Mesothelial cell of epicardium (in vitro differentiated cells): ENCODE measurements at regions not wholly inside any gene's neighbourhood (a gene's known extent, or its start where the extent isn't known, plus 50 kb on each side); places are given as distances from the start of the nearest gene placed in this dataset.

Experiments
- DNase-seq, 2 experiments: peaks; one replicate each; pipeline ENCODE4 v3.0.0; 2021; ENCODE audit warnings: low spot score in 2 of 2; ENCODE audit not compliant: unreplicated experiment in 2 of 2
- H3K27ac Mint-ChIP-seq: 2 replicates; pipeline ENCODE4 v1.8.0; 2021; ENCODE audit warnings: mixed read lengths
- H3K27me3 Mint-ChIP-seq: 2 replicates; pipeline ENCODE4 v1.8.0; 2021; ENCODE audit warnings: low read depth, mixed read lengths
- H3K36me3 Mint-ChIP-seq: 2 replicates; pipeline ENCODE4 v1.8.0; 2021; ENCODE audit warnings: mixed read lengths
- H3K4me1 Mint-ChIP-seq: 2 replicates; pipeline ENCODE4 v1.8.0; 2021; ENCODE audit warnings: mixed read lengths
- H3K4me3 Mint-ChIP-seq: 2 replicates; pipeline ENCODE4 v1.8.0; 2021; ENCODE audit warnings: mild to moderate bottlenecking, moderate library complexity, mixed read lengths
- H3K9me3 Mint-ChIP-seq: 2 replicates; pipeline ENCODE4 v1.8.0; 2021; ENCODE audit warnings: mixed read lengths
- CTCF ChIP-seq: fragments of 200-600 bp; sonication (generic); IDR thresholded peaks from one replicate; pipeline ENCODE4 v1.5.0; 2021; ENCODE audit warnings: antibody characterized with exemption; ENCODE audit not compliant: unreplicated experiment

- no peak for DNase-seq
- no peak overlapping the region for H3K4me3 Mint-ChIP-seq
- no peaks in the 10 kb centered on the region for H3K9me3 Mint-ChIP-seq
- no peak for TF ChIP-seq CTCF
- H3K27me3 Mint-ChIP-seq: no peaks in the 10 kb centered on the region
- H3K4me1 Mint-ChIP-seq: peaks cover 47% of the 10 kb centered on the region
- no peaks in the 10 kb centered on the region for H3K36me3 Mint-ChIP-seq
- no peak overlapping the region for H3K27ac Mint-ChIP-seq
These were observed 94.5 kb upstream of the BLID start for GRCh38 chr11:122210367-122210997.

GRCh38 chr11:122209619-122210366 is 93.8 kb upstream of the BLID start:
- TF ChIP-seq CTCF: no peak
- no peaks in the 10 kb centered on the region for H3K9me3 Mint-ChIP-seq
- H3K27me3 Mint-ChIP-seq: no peaks in the 10 kb centered on the region
- H3K36me3 Mint-ChIP-seq: no peaks in the 10 kb centered on the region
- H3K4me1 Mint-ChIP-seq: peaks cover 48% of the 10 kb centered on the region
- no peak overlapping the region for H3K27ac Mint-ChIP-seq
- H3K4me3 Mint-ChIP-seq: no peak overlapping the region
- DNase-seq: no peak

- Mint-ChIP-seq H3K27me3 (no peaks in the 10 kb centered on the region), H3K4me3 (no peak overlapping the region), H3K36me3 (no peaks in the 10 kb centered on the region), H3K27ac (peak overlapping the region; percentile 71), H3K9me3 (no peaks in the 10 kb centered on the region), H3K4me1 (peaks cover 53% of the 10 kb centered on the region)
- no peak for DNase-seq
- TF ChIP-seq CTCF: no peak
These were observed 92.1 kb upstream of the BLID start for GRCh38 chr11:122207921-122208764.

- H3K36me3 Mint-ChIP-seq: no peaks in the 10 kb centered on the region
- H3K4me3 Mint-ChIP-seq: peak overlapping the region; percentile 9
- no peak for TF ChIP-seq CTCF
- H3K9me3 Mint-ChIP-seq: no peaks in the 10 kb centered on the region
- no peak for DNase-seq
- H3K27ac Mint-ChIP-seq: peak overlapping the region; percentile 71
- peaks cover 59% of the 10 kb centered on the region for H3K4me1 Mint-ChIP-seq
- no peaks in the 10 kb centered on the region for H3K27me3 Mint-ChIP-seq
These were observed 91.5 kb upstream of the BLID start for GRCh38 chr11:122207505-122207904.

- Mint-ChIP-seq H3K27me3 (no peaks in the 10 kb centered on the region), H3K4me3 (no peak overlapping the region), H3K27ac (no peak overlapping the region), H3K36me3 (no peaks in the 10 kb centered on the region), H3K9me3 (no peaks in the 10 kb centered on the region), H3K4me1 (peaks cover 58% of the 10 kb centered on the region)
- TF ChIP-seq CTCF: no peak
- DNase-seq: no peak
These were observed 89.0 kb upstream of the BLID start for GRCh38 chr11:122205036-122205435.
